ENCODE measurements at regions not wholly inside any gene's neighbourhood (a gene's known extent, or its start where the extent isn't known, plus 50 kb on each side); places are given as distances from the start of the nearest gene placed in this dataset.

DNA sequence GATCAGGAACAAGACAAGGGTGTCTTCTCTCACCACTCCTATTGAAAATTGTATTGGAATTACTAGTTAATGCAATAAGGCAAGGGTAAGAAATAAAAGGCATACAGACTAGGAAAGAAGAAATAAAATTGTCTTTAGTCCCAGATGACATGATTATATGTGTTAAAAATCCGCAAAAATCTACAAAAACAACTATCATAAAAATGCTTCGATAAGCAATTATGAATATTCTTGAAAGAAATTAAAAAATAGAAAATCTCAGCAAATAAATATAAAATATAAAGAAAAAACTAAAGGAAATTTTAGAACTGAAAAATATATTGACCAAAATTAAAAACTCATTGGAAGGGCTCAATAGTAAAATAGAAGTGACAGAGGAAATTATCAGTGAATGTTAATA is 243.3 kb downstream of the ZNF674 start:
- DNase-seq (ENCODE audit: low read depth), result no peak

DNA sequence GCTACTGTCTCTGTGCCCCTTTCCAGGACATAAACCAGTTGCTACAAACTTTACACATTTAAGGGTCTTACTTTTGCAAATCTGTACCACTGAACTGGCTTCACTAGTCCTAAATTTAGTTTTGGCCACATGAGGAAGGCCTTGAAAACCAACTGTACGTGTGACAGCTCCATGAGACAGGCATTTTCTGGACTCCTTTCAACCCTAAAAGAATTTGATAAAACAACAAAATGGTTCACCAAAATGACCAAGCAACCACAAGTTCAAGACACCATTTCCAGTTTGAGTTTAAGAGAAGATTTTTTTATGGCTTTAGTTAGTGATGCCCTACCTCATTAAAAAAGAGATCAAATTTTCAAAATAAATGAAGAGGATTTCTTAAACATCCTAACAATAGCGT is 246.4 kb downstream of the ZNF674 start:
- DNase-seq (ENCODE audit: low read depth), result no peak

DNA sequence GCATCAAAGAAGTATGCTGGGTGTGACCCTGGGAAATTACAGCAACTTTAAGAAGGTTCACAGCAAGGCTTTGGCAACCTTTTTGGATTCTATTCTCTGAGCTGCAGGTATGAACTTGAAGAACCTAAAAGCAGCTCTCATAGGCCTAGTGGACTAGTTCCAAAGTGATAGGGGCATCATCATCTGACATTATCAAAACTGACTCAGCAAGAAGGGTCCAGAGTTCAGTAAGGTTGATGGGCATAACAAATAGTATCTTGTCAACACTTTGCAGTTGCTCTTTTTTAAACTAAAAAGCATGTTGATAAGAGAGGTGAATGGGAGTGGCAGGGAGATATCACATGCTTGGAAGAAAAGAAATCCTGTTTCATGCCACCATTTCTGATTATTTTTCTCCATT is 249.3 kb downstream of the ZNF674 start:
- no peak for DNase-seq (ENCODE audit: low read depth)

DNA sequence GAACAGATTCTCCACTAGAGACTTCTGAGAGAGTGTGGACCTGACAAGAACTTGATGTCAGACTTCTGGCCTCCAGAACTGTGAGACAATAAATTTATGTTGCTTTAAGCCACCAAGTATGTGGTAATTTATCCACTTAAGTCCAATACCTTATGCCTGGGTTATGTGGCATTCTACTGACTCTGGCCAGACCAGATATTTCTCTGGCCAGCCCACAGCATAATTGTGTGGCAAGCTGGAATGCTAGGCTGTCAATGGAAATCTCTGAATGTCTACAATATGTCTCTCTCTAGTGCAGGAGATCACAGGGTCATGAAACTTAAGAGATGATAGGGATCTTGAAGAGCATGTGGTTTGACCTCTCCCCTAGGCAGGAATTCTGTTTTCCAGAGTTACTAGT is 251.0 kb downstream of the ZNF674 start:
- DNase-seq (ENCODE audit: low read depth), result no peak

DNA sequence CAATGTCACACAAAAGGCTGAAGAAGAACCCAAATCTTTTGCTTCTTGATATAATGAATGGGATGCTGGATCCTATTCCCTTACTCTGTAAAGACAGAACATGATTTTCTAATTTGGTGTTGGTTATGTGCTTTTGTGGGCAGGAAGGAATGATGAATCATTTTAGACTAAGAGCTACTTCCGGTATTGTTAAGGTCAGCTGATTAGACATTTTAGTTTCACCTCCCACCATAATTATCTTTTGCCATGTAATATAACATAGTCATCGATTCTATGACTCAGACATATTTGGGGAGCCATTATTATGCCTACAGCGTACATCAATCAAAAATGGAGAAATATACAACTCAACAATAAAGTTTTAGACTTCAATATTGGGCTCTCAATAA is 265.3 kb downstream of the ZNF674 start:
- no peak for DNase-seq (ENCODE audit: low read depth)

DNA sequence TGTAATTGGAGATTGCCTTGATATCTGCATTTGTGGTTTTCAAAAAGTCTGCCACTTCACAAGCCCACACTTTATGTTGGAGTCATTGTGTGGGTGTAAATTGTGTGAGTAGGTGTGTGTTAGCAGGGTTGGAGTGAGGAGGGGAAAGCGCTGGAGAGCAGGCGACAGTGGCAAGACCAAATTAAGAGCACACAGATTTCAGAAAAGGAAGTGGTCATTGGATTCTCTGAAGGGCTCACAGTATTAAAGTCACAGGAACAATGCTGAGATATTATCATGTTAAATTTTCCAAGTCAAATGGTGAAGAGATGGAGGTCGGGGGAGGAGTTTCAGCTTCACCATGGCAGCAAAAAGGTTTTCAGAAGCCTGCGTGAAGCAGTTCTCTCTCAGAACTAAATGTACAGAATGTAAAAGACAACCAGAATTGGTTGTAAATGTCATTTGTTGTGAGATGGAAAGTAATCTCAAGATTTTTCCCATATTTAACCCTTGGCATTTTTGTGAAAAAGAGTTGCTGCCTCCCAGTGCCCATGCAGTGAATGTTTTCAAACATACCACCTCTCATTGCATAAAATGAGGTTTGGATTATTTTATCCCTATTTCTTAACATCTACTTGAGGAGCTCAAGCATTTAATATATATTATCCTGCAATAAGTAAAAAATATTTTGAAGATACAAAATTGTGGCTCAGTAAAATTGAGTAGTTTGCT is 265.9 kb downstream of the ZNF674 start:
- no peak for DNase-seq (ENCODE audit: low read depth)

DNA sequence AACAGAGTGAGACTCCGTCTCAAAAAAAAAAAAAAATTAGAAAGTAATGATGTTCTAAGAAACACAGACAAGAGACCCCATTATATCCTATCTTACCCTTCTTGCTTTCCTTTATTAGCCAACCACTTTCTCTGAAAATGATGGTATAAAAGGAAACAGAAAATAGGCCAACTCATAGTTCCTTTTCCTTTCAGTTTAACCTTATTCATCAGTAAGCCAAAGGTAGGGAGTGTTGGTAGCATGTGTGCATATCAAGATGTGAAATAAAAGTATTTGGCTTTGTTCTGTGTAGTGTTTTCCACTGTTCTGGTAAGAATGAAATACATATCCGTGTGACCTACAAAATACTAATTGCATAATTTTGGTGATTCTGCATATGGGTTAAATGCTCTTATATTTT is 266.6 kb downstream of the ZNF674 start:
- DNase-seq (ENCODE audit: low read depth), result no peak

DNA sequence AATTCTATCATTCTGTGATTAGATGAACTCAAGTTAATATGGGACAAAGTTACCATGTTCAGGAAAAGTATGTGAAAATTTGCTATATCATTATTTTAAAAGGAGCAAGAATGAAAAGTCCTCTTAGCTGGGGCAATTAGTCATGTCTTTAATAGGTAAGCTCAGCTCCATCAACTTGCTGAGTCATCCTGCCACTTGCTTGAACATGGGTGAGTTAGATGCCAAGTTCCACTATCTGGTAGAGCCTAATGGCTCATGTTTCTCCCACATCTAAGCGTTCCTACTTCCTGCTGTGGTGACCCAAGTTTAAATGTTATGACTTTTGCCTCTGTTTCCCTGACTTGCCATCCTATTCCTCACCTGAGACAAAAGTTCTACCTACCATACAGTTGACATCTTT is 276.8 kb downstream of the ZNF674 start:
- DNase-seq (ENCODE audit: low read depth), result no peak

DNA sequence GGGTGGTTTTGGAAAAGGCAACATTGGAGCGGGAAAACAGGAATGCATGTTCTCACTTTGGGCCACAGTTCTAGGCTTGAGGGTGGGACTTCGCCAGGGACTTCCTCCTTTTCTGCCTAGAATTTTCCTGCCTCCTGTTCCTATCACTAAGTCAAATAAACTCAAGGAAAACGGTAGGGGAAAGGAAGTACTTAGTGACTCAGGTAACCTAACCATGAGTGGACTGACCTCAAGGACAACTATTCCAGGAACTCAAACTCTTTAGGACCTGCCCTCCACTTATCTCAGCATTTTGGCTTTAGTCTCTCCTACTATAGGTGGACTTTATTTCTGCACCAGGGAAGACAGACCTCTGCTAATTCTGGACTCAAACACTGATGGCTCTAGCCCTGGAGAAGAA is 281.7 kb downstream of the ZNF674 start:
- no peak for DNase-seq (ENCODE audit: low read depth)

DNA sequence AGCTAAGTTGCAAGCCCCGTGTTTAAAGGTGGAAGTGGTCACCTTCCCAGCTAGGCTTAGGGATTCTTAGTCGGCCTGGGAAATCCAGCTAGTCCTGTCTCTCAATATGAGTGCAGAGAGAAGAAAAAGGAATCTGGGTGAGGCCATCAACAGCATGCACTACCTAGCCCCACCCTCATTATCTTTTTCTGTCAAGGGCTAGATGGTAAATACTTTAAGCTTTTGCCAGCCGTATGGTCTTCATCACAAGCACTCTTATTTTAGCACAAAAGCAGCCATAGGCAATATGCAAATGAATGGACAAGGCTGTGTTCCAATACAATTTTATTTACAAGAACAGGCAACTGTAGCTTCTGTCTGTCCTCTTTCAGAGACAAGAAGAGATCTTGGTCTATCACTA is 282.9 kb downstream of the ZNF674 start:
- DNase-seq (ENCODE audit: low read depth), result no peak

DNA sequence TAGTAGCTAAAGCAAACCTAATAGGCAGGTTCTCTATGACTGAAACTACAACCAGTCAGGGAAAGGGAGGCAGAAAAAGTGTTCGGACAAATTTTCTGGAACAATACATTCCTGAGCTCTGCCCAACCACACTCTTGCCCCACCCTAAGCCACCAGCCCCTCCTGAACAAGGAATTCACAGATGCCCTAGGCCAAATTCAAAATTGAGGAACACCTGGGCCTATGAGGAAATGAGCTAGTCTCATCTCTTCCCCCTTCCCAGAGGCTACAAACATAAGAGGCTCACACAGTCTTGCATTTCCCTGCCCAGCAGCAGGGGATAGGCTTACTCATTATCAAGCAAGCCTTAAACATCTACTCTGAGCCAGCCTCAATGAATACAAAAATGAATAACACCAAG is 284.7 kb downstream of the ZNF674 start:
- DNase-seq (ENCODE audit: low read depth), result no peak

DNA sequence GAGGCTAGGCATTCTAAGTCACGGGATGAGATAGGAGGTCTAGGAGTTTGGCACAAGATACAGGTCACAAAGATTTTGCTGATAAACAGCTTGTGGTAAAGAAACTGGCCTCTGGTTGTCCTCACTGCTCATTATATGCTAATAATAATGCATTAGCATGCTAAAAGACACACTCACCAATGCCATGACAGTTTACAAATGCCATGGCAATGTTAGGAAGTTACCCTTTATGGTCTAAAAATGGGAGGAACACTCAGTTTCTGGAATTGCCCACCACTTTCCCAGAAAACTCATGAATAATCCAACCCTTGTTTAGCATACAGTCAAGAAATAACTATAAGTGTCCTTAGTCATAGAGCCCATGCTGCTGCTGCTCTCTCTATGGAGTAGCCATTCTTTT is 286.9 kb downstream of the ZNF674 start:
- DNase-seq (ENCODE audit: low read depth), result no peak

DNA sequence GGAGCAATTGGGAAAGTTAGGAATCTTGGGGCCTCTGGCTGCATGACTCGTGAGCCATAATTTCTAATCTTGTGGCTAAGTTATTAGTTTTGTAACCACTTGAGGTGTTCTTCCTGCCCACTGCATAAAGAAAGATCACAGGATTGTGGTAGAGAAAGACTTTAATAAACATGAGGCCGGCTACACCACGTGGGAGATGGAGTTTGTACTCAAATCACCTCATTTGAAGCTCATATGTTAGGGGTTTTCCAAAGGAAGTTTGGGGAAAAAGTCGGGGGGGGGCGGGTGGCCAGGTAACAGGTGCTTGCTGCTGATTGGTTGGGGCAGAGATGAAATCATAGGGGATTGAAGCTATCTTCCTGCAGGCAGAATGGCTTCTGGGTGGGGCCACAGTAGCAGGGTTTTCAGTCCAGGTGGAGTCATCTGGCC is 287.8 kb downstream of the ZNF674 start:
- no peak for DNase-seq (ENCODE audit: low read depth)

DNA sequence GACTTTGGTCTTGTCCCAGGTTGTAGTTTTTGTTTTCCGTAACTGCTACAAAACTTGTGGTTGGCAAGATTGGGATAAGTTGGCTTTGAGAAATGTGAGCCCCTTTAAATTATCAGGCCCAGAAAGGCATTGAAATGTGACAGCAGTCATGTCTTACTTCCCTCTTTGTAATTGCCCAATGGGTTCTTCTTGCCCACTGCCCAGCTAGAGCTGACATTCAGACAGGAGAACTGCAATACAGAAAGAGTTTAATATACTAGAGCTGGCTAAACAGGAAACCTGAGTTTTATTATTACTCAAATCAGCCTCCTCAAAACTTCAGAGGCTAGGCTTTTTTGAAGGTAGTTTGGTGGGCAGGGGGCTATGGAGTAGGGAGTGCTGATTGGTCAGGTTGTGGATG is 288.3 kb downstream of the ZNF674 start:
- DNase-seq (ENCODE audit: low read depth), result no peak

DNA sequence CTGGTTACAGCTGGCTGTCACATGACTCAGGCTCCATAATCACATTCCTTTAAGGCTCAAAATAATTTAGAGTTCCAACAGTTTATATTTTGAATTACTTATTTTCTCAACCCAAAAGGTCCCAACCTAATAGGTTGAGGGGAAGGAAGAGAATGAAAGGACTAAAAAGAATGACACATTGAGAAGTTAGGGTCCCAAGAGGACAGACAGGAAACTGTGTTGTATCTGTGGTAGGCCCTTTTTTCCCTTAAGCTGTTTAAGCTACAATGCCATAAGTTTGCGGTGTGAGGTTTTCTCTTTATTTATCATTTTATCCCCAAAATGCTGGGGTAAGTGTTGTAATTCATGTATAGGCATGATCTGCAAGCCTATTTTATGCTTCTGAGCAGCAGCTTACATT is 290.2 kb downstream of the ZNF674 start:
- DNase-seq (ENCODE audit: low read depth), result no peak

DNA sequence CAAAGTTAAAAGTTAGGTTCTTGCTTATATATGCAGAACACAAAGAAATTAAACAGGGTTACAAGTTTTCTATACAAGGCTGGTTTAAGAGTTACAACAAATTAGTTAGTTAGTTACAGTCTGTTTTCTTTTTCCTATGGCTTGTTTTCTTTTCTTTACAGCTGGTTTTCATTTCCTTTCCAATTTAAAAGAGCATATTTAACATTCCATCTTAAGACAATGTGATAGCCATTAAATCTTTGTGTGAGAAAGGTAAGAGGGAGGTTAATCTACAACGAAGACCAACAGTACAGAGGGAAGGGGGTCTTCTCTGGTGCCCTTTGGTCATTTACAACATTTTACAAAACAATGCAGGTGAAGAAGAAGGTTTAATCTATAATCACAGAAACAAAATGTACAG is 290.6 kb downstream of the ZNF674 start:
- DNase-seq (ENCODE audit: low read depth), result no peak

DNA sequence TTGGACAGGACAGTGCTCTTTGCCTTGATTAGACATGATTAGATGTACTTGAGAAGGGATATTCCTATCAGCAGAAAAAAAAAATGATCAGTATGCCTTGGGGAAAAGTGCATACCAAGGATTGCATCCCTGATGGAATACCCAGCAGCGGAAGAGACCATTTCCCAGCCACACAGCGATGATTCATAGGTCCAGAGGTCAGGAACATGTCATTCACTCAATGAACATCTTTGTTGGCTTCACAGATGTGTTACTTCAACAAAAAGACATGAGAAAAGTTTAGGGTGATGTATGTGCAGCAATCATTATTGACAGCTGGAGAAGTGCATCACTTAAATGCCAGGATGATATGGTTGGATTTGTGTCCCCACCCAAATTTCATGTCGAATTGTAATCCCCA is 293.5 kb downstream of the ZNF674 start:
- no peak for DNase-seq (ENCODE audit: low read depth)

DNA sequence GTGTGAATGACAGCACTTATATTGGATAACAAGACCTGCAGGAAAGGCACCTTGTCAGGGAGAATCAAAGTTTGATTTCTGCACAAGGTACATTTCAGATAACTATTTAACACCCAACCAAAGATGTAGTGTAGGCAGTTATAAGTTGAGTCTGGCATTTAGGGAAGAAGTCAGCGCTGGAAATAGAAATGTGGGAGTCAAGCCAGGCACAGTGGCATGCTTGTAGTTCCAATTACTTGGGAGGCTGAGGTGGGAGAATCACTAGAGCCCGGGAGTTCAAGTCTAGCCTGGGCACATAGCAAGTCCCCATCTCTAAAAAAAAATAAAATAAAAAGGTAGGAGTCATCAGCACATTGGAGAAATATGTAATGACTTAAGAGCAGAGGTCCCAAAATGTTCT is 295.1 kb downstream of the ZNF674 start:
- DNase-seq (ENCODE audit: low read depth), result no peak

DNA sequence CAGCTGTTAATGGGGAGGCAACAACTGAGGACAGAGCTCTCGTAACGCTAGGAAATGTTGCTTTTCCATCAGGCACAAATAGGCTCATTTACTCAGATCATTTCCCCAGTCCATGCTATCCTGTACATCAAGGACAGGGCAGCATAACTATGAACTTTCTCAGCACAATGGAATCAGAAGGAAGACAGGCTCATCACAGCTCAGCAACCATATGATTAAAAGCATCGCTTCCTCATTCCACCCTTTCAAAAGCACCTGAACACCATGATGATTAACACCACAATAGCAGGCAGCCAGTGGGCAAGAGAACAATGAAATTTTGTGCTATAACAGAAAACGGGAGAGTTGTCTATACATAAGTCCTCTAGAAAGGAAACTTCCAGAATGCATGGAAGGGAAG is 297.8 kb downstream of the ZNF674 start:
- no peak for DNase-seq (ENCODE audit: low read depth)

DNA sequence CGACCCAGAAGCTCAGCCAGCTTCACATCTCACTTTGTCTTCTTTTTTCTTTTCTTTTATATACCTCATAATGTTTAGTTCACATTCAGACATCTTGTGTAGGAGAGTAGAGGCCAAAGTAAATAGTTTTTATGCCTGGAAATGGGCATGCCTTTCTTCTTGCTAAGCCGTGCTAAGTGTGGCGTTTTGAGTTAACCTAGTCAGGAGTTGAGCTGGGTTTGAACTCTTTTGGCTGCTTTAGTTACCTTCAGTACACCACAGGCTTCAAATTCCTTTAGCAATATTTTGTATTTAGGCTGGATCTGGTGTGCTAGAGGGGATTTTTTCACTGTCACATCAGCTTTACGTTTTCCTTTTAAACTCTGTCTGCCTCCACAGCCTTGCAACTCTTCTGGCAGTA is 300.8 kb downstream of the ZNF674 start:
- DNase-seq (ENCODE audit: low read depth), result no peak

DNA sequence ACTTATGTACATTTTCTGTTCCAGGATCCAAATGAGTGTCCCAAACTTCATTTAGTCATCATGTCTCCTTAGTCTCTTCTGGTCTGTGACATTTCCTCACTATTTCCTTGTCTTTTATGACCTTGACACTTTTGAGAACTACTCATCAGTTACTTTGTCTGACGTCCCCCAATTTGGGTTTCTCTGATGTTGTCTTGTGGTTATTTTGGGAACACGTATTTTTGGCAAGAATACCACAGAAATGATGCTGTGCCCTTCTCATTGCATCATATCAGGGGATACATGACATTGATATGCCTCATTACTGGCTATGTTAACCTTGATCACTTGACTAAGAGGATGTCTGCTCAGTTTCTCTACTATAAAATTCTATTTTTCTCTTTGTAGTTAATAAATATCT is 308.8 kb downstream of the ZNF674 start:
- no peak for DNase-seq (ENCODE audit: low read depth)

DNA sequence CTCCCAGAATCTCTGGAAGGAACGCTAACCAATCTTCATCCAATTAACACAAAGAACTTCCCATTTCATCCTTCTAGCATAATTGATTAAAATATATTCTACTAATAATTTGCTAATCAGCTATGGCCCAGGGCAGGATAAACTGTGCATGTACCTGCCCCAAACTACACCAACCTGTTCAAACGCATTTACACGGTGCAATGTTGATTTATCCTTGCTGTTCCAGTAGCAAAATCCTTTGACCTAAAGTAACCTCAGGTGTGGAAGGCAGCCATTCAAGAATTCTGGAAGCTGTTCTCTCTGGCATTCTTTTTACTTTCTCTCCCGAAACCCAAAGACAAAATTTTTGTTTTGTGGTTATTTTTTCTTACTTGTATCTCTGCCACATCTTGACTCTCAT is 309.4 kb downstream of the ZNF674 start:
- DNase-seq (ENCODE audit: low read depth), result no peak

DNA sequence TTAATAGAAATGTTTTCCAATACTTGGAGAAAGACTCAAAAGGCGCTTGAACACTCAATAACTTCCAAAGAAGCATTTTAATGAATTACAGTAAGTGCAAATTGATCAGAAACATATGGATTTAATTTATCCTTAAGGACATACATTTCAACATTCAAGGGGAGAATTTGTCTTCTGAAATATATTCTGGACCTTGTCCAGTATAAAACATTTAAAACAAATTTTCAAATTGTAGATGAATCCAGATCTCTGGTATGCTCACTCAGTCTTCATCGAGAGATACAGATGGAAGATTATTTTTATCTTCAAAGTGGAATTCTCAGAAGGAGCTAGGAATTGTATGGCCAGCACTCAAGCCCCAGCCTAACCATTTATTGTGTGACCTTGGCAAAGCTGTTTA is 310.4 kb downstream of the ZNF674 start:
- no peak for DNase-seq (ENCODE audit: low read depth)

DNA sequence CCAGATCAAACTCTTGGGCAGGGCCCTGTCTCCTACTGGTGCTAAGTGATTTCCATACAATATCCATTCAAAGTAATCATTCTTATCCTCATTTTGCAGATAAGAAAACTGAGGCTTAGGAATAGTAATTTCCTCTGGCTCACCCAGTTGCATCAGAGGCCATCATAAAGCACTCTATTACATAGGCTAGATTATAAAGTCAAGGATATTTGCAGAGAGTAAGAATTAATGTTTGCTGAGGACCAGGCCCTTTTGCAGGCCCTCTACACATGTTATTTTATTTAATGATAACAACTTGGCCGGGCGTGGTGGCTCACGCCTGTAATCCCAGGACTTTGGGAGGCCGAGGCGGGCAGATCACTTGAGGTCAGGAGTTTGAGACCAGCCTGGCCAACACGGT is 316.8 kb downstream of the ZNF674 start:
- DNase-seq (ENCODE audit: low read depth), result no peak

DNA sequence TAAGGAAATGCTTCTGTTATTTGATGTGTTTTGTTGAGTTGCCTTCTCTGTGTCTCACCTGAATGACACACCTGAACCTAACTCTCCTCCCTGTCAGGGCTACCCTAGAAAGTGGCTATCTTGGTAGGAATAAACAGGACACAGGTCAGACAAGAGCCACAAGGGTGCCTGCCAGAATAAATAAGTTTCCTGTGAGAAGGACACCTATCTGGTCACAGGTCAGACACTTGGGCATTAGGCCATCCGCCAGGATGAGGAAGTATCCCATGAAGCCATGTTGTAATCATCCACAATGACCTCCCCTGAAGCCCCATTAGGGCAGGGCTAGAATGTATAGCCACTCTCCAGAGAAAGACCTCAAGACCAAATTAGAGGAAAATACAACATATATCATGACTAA is 318.8 kb downstream of the ZNF674 start:
- DNase-seq (ENCODE audit: low read depth), result no peak
